ENCODE measurements at regions not wholly inside any gene's neighbourhood (a gene's known extent, or its start where the extent isn't known, plus 50 kb on each side); places are given as distances from the start of the nearest gene placed in this dataset.
A peak's percentile ranks its signal among the peaks of the same experiment; 100 is the strongest.

DNA sequence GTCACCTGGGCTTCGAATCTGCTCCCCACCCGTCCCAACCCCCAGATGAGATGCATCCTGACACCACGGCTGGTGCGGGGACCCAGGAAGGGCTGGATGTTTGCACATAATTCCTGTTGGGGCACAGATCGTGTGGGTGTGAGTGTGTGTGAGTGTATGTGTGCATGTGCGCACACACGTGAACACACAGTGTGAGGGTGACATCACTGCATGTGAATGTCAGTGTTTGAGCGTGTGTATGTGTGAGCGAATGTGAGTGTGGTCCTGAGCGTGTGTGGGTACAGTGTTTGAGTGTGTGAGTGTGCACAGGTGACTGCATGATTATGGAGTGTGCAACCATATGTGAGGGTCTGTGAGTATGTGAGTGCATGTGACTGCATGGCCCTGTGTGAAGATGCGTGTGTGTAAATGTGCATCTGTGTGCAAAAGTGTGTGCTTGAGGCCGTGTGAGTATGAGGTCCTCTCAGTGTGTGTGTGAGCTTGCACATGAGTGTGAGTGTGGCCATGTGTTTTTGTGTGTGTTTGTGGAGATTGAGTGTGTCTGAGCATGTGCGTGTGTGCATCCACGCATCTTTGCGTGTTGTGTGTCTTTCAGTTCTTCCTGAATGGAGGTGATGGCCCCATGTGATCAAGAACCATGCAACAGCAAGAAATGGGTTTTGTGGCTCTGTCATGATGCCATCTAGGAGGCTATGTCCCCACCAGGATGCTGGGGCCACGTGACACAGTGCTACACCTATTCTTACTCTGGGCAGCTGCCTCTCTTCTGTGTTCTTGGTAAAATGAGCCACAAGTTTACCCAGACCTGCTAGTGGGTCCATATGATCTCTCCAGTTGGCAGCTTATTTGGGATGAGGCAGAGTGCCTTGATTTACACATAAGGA lies 70.5 kb upstream of the GCSH start:
- Histone ChIP-seq H3K27me3 (ENCODE audit: low read depth) (no peaks in the 10 kb centered on the region), H3K4me1 (no peaks in the 10 kb centered on the region), H3K36me3 (no peaks in the 10 kb centered on the region), H3K27ac (no peak overlapping the region), H3K9me3 (no peaks in the 10 kb centered on the region), H3K4me3 (no peak overlapping the region)
- DNase-seq: no peak
- intact Hi-C loops (cut with DNase I): no loop called here
- ATAC-seq: peak in 1 of 2 donors; percentile 18
- TF ChIP-seq, protein P1, sequence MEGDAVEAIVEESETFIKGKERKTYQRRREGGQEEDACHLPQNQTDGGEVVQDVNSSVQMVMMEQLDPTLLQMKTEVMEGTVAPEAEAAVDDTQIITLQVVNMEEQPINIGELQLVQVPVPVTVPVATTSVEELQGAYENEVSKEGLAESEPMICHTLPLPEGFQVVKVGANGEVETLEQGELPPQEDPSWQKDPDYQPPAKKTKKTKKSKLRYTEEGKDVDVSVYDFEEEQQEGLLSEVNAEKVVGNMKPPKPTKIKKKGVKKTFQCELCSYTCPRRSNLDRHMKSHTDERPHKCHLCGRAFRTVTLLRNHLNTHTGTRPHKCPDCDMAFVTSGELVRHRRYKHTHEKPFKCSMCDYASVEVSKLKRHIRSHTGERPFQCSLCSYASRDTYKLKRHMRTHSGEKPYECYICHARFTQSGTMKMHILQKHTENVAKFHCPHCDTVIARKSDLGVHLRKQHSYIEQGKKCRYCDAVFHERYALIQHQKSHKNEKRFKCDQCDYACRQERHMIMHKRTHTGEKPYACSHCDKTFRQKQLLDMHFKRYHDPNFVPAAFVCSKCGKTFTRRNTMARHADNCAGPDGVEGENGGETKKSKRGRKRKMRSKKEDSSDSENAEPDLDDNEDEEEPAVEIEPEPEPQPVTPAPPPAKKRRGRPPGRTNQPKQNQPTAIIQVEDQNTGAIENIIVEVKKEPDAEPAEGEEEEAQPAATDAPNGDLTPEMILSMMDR (IDR thresholded peaks at IDR 0.05): no peak

DNA sequence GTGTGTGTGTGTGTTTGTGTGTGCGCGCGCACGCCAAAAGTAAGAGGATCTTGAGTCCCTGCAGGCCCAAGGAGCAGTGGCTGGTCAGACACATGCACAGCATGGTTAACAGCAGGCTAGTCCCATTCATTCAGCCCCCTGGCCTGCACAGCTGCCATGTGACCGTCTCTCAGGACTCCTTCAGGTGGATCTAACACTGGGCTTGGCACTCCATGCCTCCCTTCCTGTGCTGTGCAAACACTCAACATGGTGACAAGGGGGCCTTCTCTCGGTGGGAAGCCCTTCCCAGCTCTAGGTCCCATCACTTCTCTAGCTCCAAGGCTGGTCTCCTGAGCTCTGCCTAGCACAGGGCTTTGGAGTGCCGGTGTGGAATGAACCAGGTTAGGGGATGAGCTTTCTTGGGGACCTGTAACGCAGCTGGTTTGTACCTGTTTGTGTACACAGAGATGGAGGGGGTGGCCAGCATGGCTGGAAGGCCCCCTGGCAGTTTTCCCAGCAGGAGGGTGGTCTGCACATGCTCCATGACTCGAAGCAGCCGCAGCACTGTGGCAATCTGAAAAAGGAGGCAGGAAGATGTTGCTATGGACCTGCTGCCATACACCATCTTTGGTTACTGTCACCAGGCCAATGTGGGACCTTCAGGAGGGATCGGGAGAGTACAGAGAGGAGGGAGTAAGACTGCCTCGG lies 69.4 kb upstream of the GCSH start:
- intact Hi-C loops (cut with DNase I): no loop called here
- Histone ChIP-seq H3K9me3 (no peaks in the 10 kb centered on the region), H3K27ac (no peak overlapping the region), H3K36me3 (no peaks in the 10 kb centered on the region), H3K4me3 (no peak overlapping the region), H3K4me1 (no peaks in the 10 kb centered on the region), H3K27me3 (ENCODE audit: low read depth) (no peaks in the 10 kb centered on the region)
- TF ChIP-seq, protein P1 (IDR thresholded peaks at IDR 0.05): no peak
- ATAC-seq: no peak
- DNase-seq: no peak

- intact Hi-C loops (cut with DNase I): no loop called here
- no peak overlapping the region for H3K4me3 ChIP-seq
- H3K36me3 ChIP-seq: no peaks in the 10 kb centered on the region
- no peaks in the 10 kb centered on the region for H3K9me3 ChIP-seq
- ATAC-seq: no peak
- no peaks in the 10 kb centered on the region for H3K4me1 ChIP-seq
- TF ChIP-seq, protein P1 (IDR thresholded peaks at IDR 0.05): no peak
- H3K27me3 ChIP-seq (ENCODE audit: low read depth): no peaks in the 10 kb centered on the region
- no peak overlapping the region for H3K27ac ChIP-seq
- no peak for DNase-seq
These were observed 68.8 kb upstream of the GCSH start for GRCh38 chr16:81164958-81165357.

- no peak overlapping the region for H3K4me3 ChIP-seq
- intact Hi-C loops (cut with DNase I): no loop called here
- TF ChIP-seq, protein P1 (IDR thresholded peaks at IDR 0.05): no peak
- no peaks in the 10 kb centered on the region for H3K9me3 ChIP-seq
- no peak overlapping the region for H3K27ac ChIP-seq
- H3K27me3 ChIP-seq (ENCODE audit: low read depth): no peaks in the 10 kb centered on the region
- ATAC-seq (no peak), DNase-seq (no peak)
- no peaks in the 10 kb centered on the region for H3K36me3 ChIP-seq
- H3K4me1 ChIP-seq: no peaks in the 10 kb centered on the region
These were observed 68.3 kb upstream of the GCSH start for GRCh38 chr16:81164481-81164880.

GRCh38 chr16:81163671-81164070 lies 67.5 kb upstream of the GCSH start:
- Histone ChIP-seq H3K9me3 (no peaks in the 10 kb centered on the region), H3K36me3 (no peaks in the 10 kb centered on the region), H3K4me3 (no peak overlapping the region), H3K4me1 (no peaks in the 10 kb centered on the region), H3K27me3 (ENCODE audit: low read depth) (no peaks in the 10 kb centered on the region), H3K27ac (no peak overlapping the region)
- ATAC-seq (no peak), DNase-seq (no peak)
- intact Hi-C loops (cut with DNase I): no loop called here
- TF ChIP-seq, protein P1 (IDR thresholded peaks at IDR 0.05): no peak
